ENCODE measurements at regions not wholly inside any gene's neighbourhood (a gene's known extent, or its start where the extent isn't known, plus 50 kb on each side); places are given as distances from the start of the nearest gene placed in this dataset.

GRCh38 chr14:42441615-42442014, 834.9 kb downstream of the LRFN5 start:
- DNase-seq, result no peak

- no peak for DNase-seq
Observed at GRCh38 chr14:42437809-42438208, 831.1 kb downstream of the LRFN5 start.

GRCh38 chr14:42429401-42429800, 822.7 kb downstream of the LRFN5 start:
- DNase-seq, result no peak

- DNase-seq, result no peak
Observed at GRCh38 chr14:42428996-42429395, 822.3 kb downstream of the LRFN5 start.

GRCh38 chr14:42424501-42424900, 817.8 kb downstream of the LRFN5 start:
- DNase-seq, result no peak

GRCh38 chr14:42421377-42422078, 814.9 kb downstream of the LRFN5 start:
- DNase-seq, result no peak

GRCh38 chr14:42420071-42420470, 813.4 kb downstream of the LRFN5 start:
- DNase-seq, result no peak

- no peak for DNase-seq
Observed at GRCh38 chr14:42407153-42407552, 800.5 kb downstream of the LRFN5 start.

- DNase-seq, result no peak
Observed at GRCh38 chr14:42391146-42391834, 784.6 kb downstream of the LRFN5 start.

GRCh38 chr14:42378880-42379279, 772.2 kb downstream of the LRFN5 start:
- DNase-seq, result no peak

GRCh38 chr14:42378274-42378673, 771.6 kb downstream of the LRFN5 start:
- no peak for DNase-seq

GRCh38 chr14:42374332-42374731, 767.7 kb downstream of the LRFN5 start:
- DNase-seq, result no peak

GRCh38 chr14:42370056-42370455, 763.4 kb downstream of the LRFN5 start:
- DNase-seq, result no peak

GRCh38 chr14:42368234-42368633, 761.6 kb downstream of the LRFN5 start:
- DNase-seq, result no peak

GRCh38 chr14:42353315-42353714, 746.6 kb downstream of the LRFN5 start:
- DNase-seq, result no peak

- no peak for DNase-seq
Observed at GRCh38 chr14:42335918-42336317, 729.2 kb downstream of the LRFN5 start.

- no peak for DNase-seq
Observed at GRCh38 chr14:42334931-42335330, 728.3 kb downstream of the LRFN5 start.

GRCh38 chr14:42323426-42323825, 716.8 kb downstream of the LRFN5 start:
- no peak for DNase-seq

GRCh38 chr14:42322531-42323284, 716.0 kb downstream of the LRFN5 start:
- DNase-seq, result no peak

- no peak for DNase-seq
Observed at GRCh38 chr14:42319996-42320395, 713.3 kb downstream of the LRFN5 start.

GRCh38 chr14:42316693-42317092, 710.0 kb downstream of the LRFN5 start:
- no peak for DNase-seq

GRCh38 chr14:42311876-42312275, 705.2 kb downstream of the LRFN5 start:
- no peak for DNase-seq

- DNase-seq, result no peak
Observed at GRCh38 chr14:42307239-42307825, 700.7 kb downstream of the LRFN5 start.

GRCh38 chr14:42299692-42300091, 693.0 kb downstream of the LRFN5 start:
- no peak for DNase-seq
